GM18951 (cell line): ENCODE measurements at regions not wholly inside any gene's neighbourhood (a gene's known extent, or its start where the extent isn't known, plus 50 kb on each side); places are given as distances from the start of the nearest gene placed in this dataset.
"Not testable (repeated sequence)": the region's sequence is repeated elsewhere in the genome, so short reads cannot be mapped to it uniquely, and the experiment has no call there.

ENCODE experiments used
- POLR2A ChIP-seq: IDR thresholded peaks from 4 replicates; pipeline ENCODE4 v1.6.1; 2011; ENCODE audit warnings: mild to moderate bottlenecking; ENCODE audit not compliant: insufficient read length, insufficient read depth; ENCODE audit errors: extremely low read depth
- in situ Hi-C: fragments of 300-500 bp; cut with MboI; formaldehyde crosslinking; loops from one replicate; pipeline ENCODE4 v1.12.0; 2022; ENCODE audit warnings: low sequenced_read_pairs, mixed read lengths, inconsistent platforms; ENCODE audit not compliant: unreplicated experiment

GRCh38 chr2:144012304-144012703, 507.6 kb downstream of the ZEB2 start:
- in situ Hi-C loops: no loop called here
- no peak for TF ChIP-seq POLR2A

GRCh38 chr2:144011553-144011952, 508.4 kb downstream of the ZEB2 start:
- in situ Hi-C loops: no loop called here
- TF ChIP-seq POLR2A: no peak

- TF ChIP-seq POLR2A: no peak
- in situ Hi-C loops: no loop called here
Observed at GRCh38 chr2:144011098-144011497, 508.8 kb downstream of the ZEB2 start.

- TF ChIP-seq POLR2A: no peak
- in situ Hi-C loops: no loop called here
Observed at GRCh38 chr2:144010096-144010836, 509.7 kb downstream of the ZEB2 start.

GRCh38 chr2:144006139-144006538, 513.8 kb downstream of the ZEB2 start:
- in situ Hi-C loops: no loop called here
- no peak for TF ChIP-seq POLR2A

- TF ChIP-seq POLR2A: no peak
- in situ Hi-C loops: no loop called here
Observed at GRCh38 chr2:144004742-144005141, 515.2 kb downstream of the ZEB2 start.

GRCh38 chr2:144003460-144004075, 516.4 kb downstream of the ZEB2 start:
- no peak for TF ChIP-seq POLR2A
- in situ Hi-C loops: no loop called here

- in situ Hi-C loops: no loop called here
- no peak for TF ChIP-seq POLR2A
Observed at GRCh38 chr2:143996974-143997373, 522.9 kb downstream of the ZEB2 start.

- in situ Hi-C loops: no loop called here
- no peak for TF ChIP-seq POLR2A
Observed at GRCh38 chr2:143994961-143995360, 525.0 kb downstream of the ZEB2 start.

- in situ Hi-C loops: not testable (repeated sequence)
Observed at GRCh38 chr2:143991596-143991995, 528.3 kb downstream of the ZEB2 start.

GRCh38 chr2:143988082-143988481, 531.8 kb downstream of the ZEB2 start:
- in situ Hi-C loops: no loop called here
- TF ChIP-seq POLR2A: no peak

- no peak for TF ChIP-seq POLR2A
- in situ Hi-C loops: no loop called here
Observed at GRCh38 chr2:143981428-143981827, 538.5 kb downstream of the ZEB2 start.

- no peak for TF ChIP-seq POLR2A
- in situ Hi-C loops: no loop called here
Observed at GRCh38 chr2:143977356-143977755, 542.6 kb downstream of the ZEB2 start.

- in situ Hi-C loops: no loop called here
- no peak for TF ChIP-seq POLR2A
Observed at GRCh38 chr2:143975216-143975615, 544.7 kb downstream of the ZEB2 start.

- in situ Hi-C loops: no loop called here
- TF ChIP-seq POLR2A: no peak
Observed at GRCh38 chr2:143974262-143974661, 545.7 kb downstream of the ZEB2 start.

GRCh38 chr2:143968860-143969259, 551.1 kb downstream of the ZEB2 start:
- in situ Hi-C loops: no loop called here
- TF ChIP-seq POLR2A: no peak
